SK-N-SH (cell line): ENCODE measurements at regions not wholly inside any gene's neighbourhood (a gene's known extent, or its start where the extent isn't known, plus 50 kb on each side); places are given as distances from the start of the nearest gene placed in this dataset.

Experiments used
- CTCF ChIA-PET: fragments of 300-600, 350-600 bp; formaldehyde crosslinking; extraction: SDS; loops from one replicate; lab custom pipeline; 2021; lab: Yijun Ruan, JAX
- POLR2A ChIA-PET: fragments of 350-600 bp; sonication (Branson Sonifier 250); formaldehyde crosslinking; extraction: SDS; loops from one replicate; lab custom pipeline; 2020; ENCODE audit warnings: antibody characterized with exemption, inconsistent platforms; lab: Yijun Ruan, JAX
- DNase-seq: peaks from one replicate; pipeline ENCODE4 v3.0.0; 2012
- H2AFZ ChIP-seq: fragments of 200-600 bp; sonication (generic); 2 replicates; pipeline ENCODE4 v1.8.1; 2016; ENCODE audit warnings: antibody characterized with exemption, mild to moderate bottlenecking, low read depth
- H3F3A ChIP-seq: fragments of 200-600 bp; sonication (generic); replicated peaks from 2 replicates; pipeline ENCODE3; 2016; ENCODE audit warnings: antibody characterized with exemption, mild to moderate bottlenecking; ENCODE audit not compliant: insufficient read depth
- H3K27ac ChIP-seq, 2 experiments: fragments of 200-500 bp in 1 of 2; fragments of 200-600 bp in 1 of 2; sonication (Bioruptor generic) in 1 of 2; sonication (generic), shearing (Covaris generic) in 1 of 2; 2 replicates each; pipeline versions ENCODE4 v1.5.1 to v1.6.1; 2014 to 2016; ENCODE audit warnings: low read depth in 2 of 2, inconsistent platforms in 1 of 2, low read length in 1 of 2, mild to moderate bottlenecking in 1 of 2, mixed read lengths in 1 of 2
- H3K27me3 ChIP-seq: fragments of 200-600 bp; sonication (generic), shearing (Covaris generic); 2 replicates; pipeline ENCODE4 v1.6.1; 2016; ENCODE audit warnings: mixed run types; ENCODE audit not compliant: insufficient read depth
- H3K36me3 ChIP-seq, 2 experiments: fragments of 200-500 bp in 1 of 2; fragments of 200-600 bp in 1 of 2; sonication (Bioruptor generic) in 1 of 2; sonication (generic) in 1 of 2; replicated peaks in 1 of 2; 2 replicates each; pipeline versions ENCODE3 to v1.5.1; 2014 to 2016; ENCODE audit warnings: low read length in 1 of 2, mild to moderate bottlenecking in 1 of 2; ENCODE audit not compliant: insufficient read depth in 2 of 2, control insufficient read depth in 1 of 2
- H3K4me1 ChIP-seq, 2 experiments: fragments of 200-500 bp in 1 of 2; fragments of 200-600 bp in 1 of 2; sonication (Bioruptor generic) in 1 of 2; sonication (generic), shearing (Covaris generic) in 1 of 2; 2 replicates each; pipeline versions ENCODE4 v1.5.1 to v1.6.1; 2014 to 2016; ENCODE audit warnings: low read depth in 1 of 2, low read length in 1 of 2, mixed run types in 1 of 2; ENCODE audit not compliant: insufficient read depth in 2 of 2, control insufficient read depth in 1 of 2
- H3K4me2 ChIP-seq: fragments of 200-600 bp; sonication (generic), shearing (Covaris generic); 2 replicates; pipeline ENCODE4 v1.6.1; 2017; ENCODE audit warnings: mixed run types
- H3K4me3 ChIP-seq, 2 experiments: fragments of 200-500 bp in 1 of 2; fragments of 200-600 bp in 1 of 2; sonication (Bioruptor generic) in 1 of 2; sonication (generic), shearing (Covaris generic) in 1 of 2; 2 replicates each; pipeline versions ENCODE4 v1.5.1 to v1.8.1; 2014 to 2016; ENCODE audit warnings: low read depth in 2 of 2, inconsistent platforms in 1 of 2, low read length in 1 of 2, mild to moderate bottlenecking in 1 of 2, mixed read lengths in 1 of 2, moderate library complexity in 1 of 2
- H3K79me2 ChIP-seq: fragments of 200-600 bp; sonication (generic); 2 replicates; pipeline ENCODE4 v1.8.1; 2017; ENCODE audit warnings: mild to moderate bottlenecking; ENCODE audit not compliant: insufficient read depth
- H3K9ac ChIP-seq: fragments of 200-600 bp; sonication (generic); 2 replicates; pipeline ENCODE4 v1.6.1; 2017; ENCODE audit warnings: mixed run types
- H3K9me2 ChIP-seq: fragments of 200-600 bp; sonication (generic); 2 replicates; pipeline ENCODE4 v1.6.1; 2017; ENCODE audit warnings: mixed run types
- H3K9me3 ChIP-seq: fragments of 200-600 bp; sonication (generic); 2 replicates; pipeline ENCODE4 v1.6.1; 2017; ENCODE audit warnings: mixed run types, mild to moderate bottlenecking, moderate library complexity
- H4K20me1 ChIP-seq: fragments of 200-600 bp; sonication (generic); 2 replicates; pipeline ENCODE4 v1.6.1; 2017; ENCODE audit warnings: mild to moderate bottlenecking, mixed run types; ENCODE audit not compliant: insufficient read depth
- EZH2phosphoT487 ChIP-seq: fragments of 200-600 bp; sonication (generic); IDR thresholded peaks from 2 replicates; pipeline ENCODE4 v1.6.1; 2017; ENCODE audit warnings: low read depth, mixed run types, mild to moderate bottlenecking, antibody characterized with exemption, moderate library complexity, borderline replicate concordance
- FOSL2 ChIP-seq: IDR thresholded peaks from 2 replicates; pipeline ENCODE4 v1.4.0; 2012; ENCODE audit warnings: low read depth, mild to moderate bottlenecking, moderate library complexity, borderline replicate concordance
- FOXM1 ChIP-seq: IDR thresholded peaks from 2 replicates; pipeline ENCODE4 v1.4.0; 2012; ENCODE audit warnings: low read depth, mild to moderate bottlenecking
- GABPA ChIP-seq: IDR thresholded peaks from 2 replicates; pipeline ENCODE4 v1.4.0; 2012; ENCODE audit warnings: low read depth, mild to moderate bottlenecking
- GATA2 ChIP-seq: sonication (generic); formaldehyde crosslinking; IDR thresholded peaks from 2 replicates; pipeline ENCODE4 v1.5.0; 2020; ENCODE audit warnings: mild to moderate bottlenecking, missing genetic modification reagents
- IRF3 ChIP-seq: fragments of 150-350 bp; IDR thresholded peaks from 2 replicates; pipeline ENCODE4 v1.6.1; 2016; ENCODE audit warnings: mild to moderate bottlenecking, low read depth, low read length
- MEF2A ChIP-seq: IDR thresholded peaks from 2 replicates; pipeline ENCODE4 v1.4.0; 2012; ENCODE audit warnings: low read depth, borderline replicate concordance
- MXI1 ChIP-seq: IDR thresholded peaks from 2 replicates; pipeline ENCODE4 v1.6.1; 2012; ENCODE audit warnings: mild to moderate bottlenecking, low read depth, low read length, improper control_type of control experiment
- NFIC ChIP-seq: IDR thresholded peaks from 2 replicates; pipeline ENCODE4 v1.4.0; 2012; ENCODE audit warnings: borderline replicate concordance
- NRF1 ChIP-seq: IDR thresholded peaks from 2 replicates; pipeline ENCODE4 v1.6.1; 2012; ENCODE audit warnings: low read depth, mild to moderate bottlenecking, low read length
- POLR2AphosphoS5 ChIP-seq: IDR thresholded peaks from 2 replicates; pipeline ENCODE4 v1.6.1; 2012; ENCODE audit warnings: low read depth, low read length
- RAD21 ChIP-seq: IDR thresholded peaks from 2 replicates; pipeline ENCODE4 v1.6.1; 2012; ENCODE audit warnings: mild to moderate bottlenecking, low read length
- RCOR1 ChIP-seq: fragments of 150-350 bp; IDR thresholded peaks from 2 replicates; pipeline ENCODE4 v1.6.1; 2017; ENCODE audit warnings: antibody characterized with exemption, low read length
- REST ChIP-seq: IDR thresholded peaks from 2 replicates; pipeline ENCODE4 v1.6.1; 2012; ENCODE audit warnings: mild to moderate bottlenecking, low read depth, low read length, moderate library complexity
- RFX5 ChIP-seq: IDR thresholded peaks from 2 replicates; pipeline ENCODE4 v1.6.1; 2012; ENCODE audit warnings: mild to moderate bottlenecking, improper control_type of control experiment, low read length
- SIN3A ChIP-seq: IDR thresholded peaks from 2 replicates; pipeline ENCODE4 v1.6.1; 2012; ENCODE audit warnings: low read depth, mild to moderate bottlenecking, low read length, moderate library complexity, borderline replicate concordance
- TAF1 ChIP-seq: IDR thresholded peaks from 2 replicates; pipeline ENCODE4 v1.6.1; 2012; ENCODE audit warnings: low read depth, mild to moderate bottlenecking, low read length, moderate library complexity, borderline replicate concordance
- TCF12 ChIP-seq: IDR thresholded peaks from 2 replicates; pipeline ENCODE4 v1.4.0; 2012
- TEAD4 ChIP-seq: IDR thresholded peaks from 2 replicates; pipeline ENCODE4 v1.4.0; 2012; ENCODE audit warnings: mild to moderate bottlenecking, borderline replicate concordance; ENCODE audit not compliant: insufficient read depth
- USF1 ChIP-seq: IDR thresholded peaks from 2 replicates; pipeline ENCODE4 v1.4.0; 2012; ENCODE audit warnings: low read depth, borderline replicate concordance
- USF2 ChIP-seq: fragments of 150-350 bp; IDR thresholded peaks from 2 replicates; pipeline ENCODE4 v1.6.1; 2017; ENCODE audit warnings: antibody characterized with exemption, low read length, low read depth, borderline replicate concordance
- YY1 ChIP-seq: IDR thresholded peaks from 2 replicates; pipeline ENCODE4 v1.4.0; 2012; ENCODE audit warnings: low read depth, mild to moderate bottlenecking
- WGBS: methylation state at CpG from one replicate; pipeline ENCODE4 v1.1.6; 2017; ENCODE audit warnings: low lambda C conversion rate; 5-methylcytosine and 5-hydroxymethylcytosine counted together
- TF ChIP-seq, protein P1 (sequence below): IDR thresholded peaks from 2 replicates; pipeline ENCODE4 v1.4.0; 2012; ENCODE audit warnings: low read depth, borderline replicate concordance
- TF ChIP-seq, protein P2 (sequence below): fragments of 200-600 bp; sonication (generic); IDR thresholded peaks from 2 replicates; pipeline ENCODE4 v1.6.1; 2017; ENCODE audit warnings: antibody characterized with exemption, mild to moderate bottlenecking, moderate library complexity

GRCh38 chr10:55374917-55375316 lies 573.9 kb upstream of the PCDH15 start:
- Histone ChIP-seq H2AFZ (no peak overlapping the region), H3K79me2 (no peaks in the 10 kb centered on the region), H3K4me1 (peaks cover 4 to 8% of the 10 kb centered on the region in 2 experiments; a peak in 2 of 4 replicates), H3K27me3 (no peaks in the 10 kb centered on the region), H3K9ac (no peak overlapping the region), H3K36me3 (no peaks in the 10 kb centered on the region), H4K20me1 (no peaks in the 10 kb centered on the region), H3K27ac (peak overlapping the region; percentile 52 to 77; a peak in 3 of 4 replicates), H3K4me2 (peak overlapping the region; percentile 39; the same call in 1 of the 2 replicates), H3K9me2 (no peaks in the 10 kb centered on the region), H3F3A (peaks cover 21% of the 10 kb centered on the region), H3K9me3 (no peaks in the 10 kb centered on the region), H3K4me3 (no peak overlapping the region)
- WGBS: 10% methylated on average over 2 of the region's 2 CpGs
- DNase-seq: no peak
- ChIA-PET POLR2A (no interaction called here), CTCF (no interaction called here)
- peak; percentile 52; the same call in 1 of the 2 replicates for TF ChIP-seq NFIC
- no peak for TF ChIP-seq USF2
- peak; percentile 14; the same call in 1 of the 2 replicates for TF ChIP-seq POLR2AphosphoS5
- TF ChIP-seq MXI1: no peak
- TF ChIP-seq FOSL2: no peak
- no peak for TF ChIP-seq GATA2 (CRISPR knock-in tag)
- peak; percentile 74 for TF ChIP-seq TCF12
- no peak for TF ChIP-seq YY1
- no peak for TF ChIP-seq IRF3
- TF ChIP-seq MEF2A: no peak; the same call in 1 of the 2 replicates
- no peak; the same call in 1 of the 2 replicates for TF ChIP-seq FOXM1
- 0 out of 2 replicates have a peak, but pooled peaks have one; percentile 6 for TF ChIP-seq RAD21
- TF ChIP-seq EZH2phosphoT487: no peak
- no peak for TF ChIP-seq GABPA
- TF ChIP-seq, protein P1, sequence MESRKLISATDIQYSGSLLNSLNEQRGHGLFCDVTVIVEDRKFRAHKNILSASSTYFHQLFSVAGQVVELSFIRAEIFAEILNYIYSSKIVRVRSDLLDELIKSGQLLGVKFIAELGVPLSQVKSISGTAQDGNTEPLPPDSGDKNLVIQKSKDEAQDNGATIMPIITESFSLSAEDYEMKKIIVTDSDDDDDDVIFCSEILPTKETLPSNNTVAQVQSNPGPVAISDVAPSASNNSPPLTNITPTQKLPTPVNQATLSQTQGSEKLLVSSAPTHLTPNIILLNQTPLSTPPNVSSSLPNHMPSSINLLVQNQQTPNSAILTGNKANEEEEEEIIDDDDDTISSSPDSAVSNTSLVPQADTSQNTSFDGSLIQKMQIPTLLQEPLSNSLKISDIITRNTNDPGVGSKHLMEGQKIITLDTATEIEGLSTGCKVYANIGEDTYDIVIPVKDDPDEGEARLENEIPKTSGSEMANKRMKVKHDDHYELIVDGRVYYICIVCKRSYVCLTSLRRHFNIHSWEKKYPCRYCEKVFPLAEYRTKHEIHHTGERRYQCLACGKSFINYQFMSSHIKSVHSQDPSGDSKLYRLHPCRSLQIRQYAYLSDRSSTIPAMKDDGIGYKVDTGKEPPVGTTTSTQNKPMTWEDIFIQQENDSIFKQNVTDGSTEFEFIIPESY: no peak
- no peak for TF ChIP-seq USF1
- no peak for TF ChIP-seq RCOR1
- no peak for TF ChIP-seq TAF1
- TF ChIP-seq SIN3A: no peak
- TF ChIP-seq REST: no peak
- no peak; the same call in 1 of the 2 replicates for TF ChIP-seq TEAD4
- no peak for TF ChIP-seq RFX5
- TF ChIP-seq NRF1: no peak
- TF ChIP-seq, protein P2, sequence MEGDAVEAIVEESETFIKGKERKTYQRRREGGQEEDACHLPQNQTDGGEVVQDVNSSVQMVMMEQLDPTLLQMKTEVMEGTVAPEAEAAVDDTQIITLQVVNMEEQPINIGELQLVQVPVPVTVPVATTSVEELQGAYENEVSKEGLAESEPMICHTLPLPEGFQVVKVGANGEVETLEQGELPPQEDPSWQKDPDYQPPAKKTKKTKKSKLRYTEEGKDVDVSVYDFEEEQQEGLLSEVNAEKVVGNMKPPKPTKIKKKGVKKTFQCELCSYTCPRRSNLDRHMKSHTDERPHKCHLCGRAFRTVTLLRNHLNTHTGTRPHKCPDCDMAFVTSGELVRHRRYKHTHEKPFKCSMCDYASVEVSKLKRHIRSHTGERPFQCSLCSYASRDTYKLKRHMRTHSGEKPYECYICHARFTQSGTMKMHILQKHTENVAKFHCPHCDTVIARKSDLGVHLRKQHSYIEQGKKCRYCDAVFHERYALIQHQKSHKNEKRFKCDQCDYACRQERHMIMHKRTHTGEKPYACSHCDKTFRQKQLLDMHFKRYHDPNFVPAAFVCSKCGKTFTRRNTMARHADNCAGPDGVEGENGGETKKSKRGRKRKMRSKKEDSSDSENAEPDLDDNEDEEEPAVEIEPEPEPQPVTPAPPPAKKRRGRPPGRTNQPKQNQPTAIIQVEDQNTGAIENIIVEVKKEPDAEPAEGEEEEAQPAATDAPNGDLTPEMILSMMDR: no peak
